K562 (cell line): ENCODE measurements at regions not wholly inside any gene's neighbourhood (a gene's known extent, or its start where the extent isn't known, plus 50 kb on each side); places are given as distances from the start of the nearest gene placed in this dataset.

Experiments used
- ATAC-seq: fragments of 200-7000 bp; cut with Tn5 transposase; 3 replicates; pipeline ENCODE4 v1.9.1; 2020; ENCODE audit warnings: moderate library complexity
- BruUV-seq: library from RNA; stranded (reverse); fragments of 400-500 nt; replicated peaks from 2 replicates; lab custom pipeline; 2021; lab: Mats Ljungman, UMichigan
- CTCF ChIA-PET: fragments of 300-600 bp; formaldehyde crosslinking; extraction: SDS; loops from one replicate; lab custom pipeline; 2021; ENCODE audit warnings: low intra/inter-chr PET ratio; lab: Yijun Ruan, JAX
- POLR2A ChIA-PET: fragments of 300-600, 350-650 bp; sonication (Branson Sonifier 250); formaldehyde crosslinking; extraction: SDS; loops from one replicate; lab custom pipeline; 2021; ENCODE audit warnings: antibody characterized with exemption, inconsistent platforms; lab: Yijun Ruan, JAX
- DNase-seq, 4 experiments: peaks; one replicate each; pipeline versions ENCODE4 v3.0.0 to v3.0.0-alpha.2; 2011 to 2018; ENCODE audit warnings: low spot score in 3 of 4, mixed read lengths in 3 of 4; ENCODE audit errors: extremely low read depth in 1 of 4
- FAIRE-seq: peaks from 2 replicates; lab custom pipeline; 2011; peaks lifted over from hg19 to GRCh38; lab: Jason Lieb, UNC
- H2AFZ ChIP-seq: 2 replicates; pipeline ENCODE4 v1.6.0; 2011; ENCODE audit warnings: low read depth, low read length, control low read depth, inconsistent platforms
- H3K27ac ChIP-seq: fragments of 200-600 bp; 3 replicates; pipeline ENCODE4 v1.8.0; 2011; ENCODE audit warnings: low read depth, mild to moderate bottlenecking, control low read depth, inconsistent platforms, low read length, moderate library complexity, mixed read lengths; ENCODE audit errors: extremely low read depth
- H3K27me3 ChIP-seq, 2 experiments: fragments of 300-600 bp in 1 of 2; 2 replicates in 1 of 2; 3 replicates in 1 of 2; pipeline versions ENCODE4 v1.6.0 to v1.8.0; 2011; ENCODE audit warnings: inconsistent platforms in 2 of 2, low read length in 2 of 2, mild to moderate bottlenecking in 1 of 2, mixed read lengths in 1 of 2, moderate library complexity in 1 of 2; ENCODE audit not compliant: control insufficient read depth in 2 of 2, insufficient read depth in 2 of 2
- H3K36me3 ChIP-seq: fragments of 300-600 bp; 3 replicates; pipeline ENCODE4 v1.8.0; 2011; ENCODE audit warnings: mild to moderate bottlenecking, low read length, inconsistent platforms; ENCODE audit not compliant: control insufficient read depth, insufficient read depth
- H3K4me1 ChIP-seq, 2 experiments: fragments of 200-600 bp in 1 of 2; replicated peaks in 1 of 2; 2 replicates in 1 of 2; 3 replicates in 1 of 2; pipeline versions ENCODE4 v1.5.1 to v1.8.0; 2011; ENCODE audit warnings: inconsistent platforms in 2 of 2, low read length in 2 of 2, mild to moderate bottlenecking in 1 of 2, mixed read lengths in 1 of 2, moderate library complexity in 1 of 2; ENCODE audit not compliant: control insufficient read depth in 2 of 2, insufficient read depth in 2 of 2
- H3K4me2 ChIP-seq: 2 replicates; pipeline ENCODE4 v1.6.1; 2011; ENCODE audit warnings: low read length, control low read depth, inconsistent platforms, mixed read lengths; ENCODE audit not compliant: insufficient read depth
- H3K4me3 ChIP-seq: fragments of 200-600 bp; sonication (generic), shearing (Covaris generic); 2 replicates; pipeline ENCODE4 v1.5.1; 2016; ENCODE audit warnings: control low read depth, inconsistent platforms
- H3K79me2 ChIP-seq: fragments of 200-600 bp; 3 replicates; pipeline ENCODE4 v1.8.0; 2011; ENCODE audit warnings: low read length, inconsistent platforms; ENCODE audit not compliant: control insufficient read depth, insufficient read depth
- H3K9ac ChIP-seq, 2 experiments: 2 replicates each; pipeline versions ENCODE4 v1.6.0 to v1.6.1; 2011; ENCODE audit warnings: low read depth in 2 of 2, low read length in 2 of 2, control low read depth in 1 of 2, inconsistent platforms in 1 of 2, mild to moderate bottlenecking in 1 of 2, mixed read lengths in 1 of 2; ENCODE audit not compliant: insufficient read depth in 1 of 2
- H3K9me1 ChIP-seq: one replicate; pipeline ENCODE4 v1.6.0; 2011; ENCODE audit warnings: inconsistent platforms, mild to moderate bottlenecking, low read length, moderate library complexity; ENCODE audit not compliant: control insufficient read depth, insufficient read depth
- H3K9me3 ChIP-seq: replicated peaks from 2 replicates; pipeline ENCODE4 v1.5.1; 2011; ENCODE audit warnings: low read depth, low read length, inconsistent platforms; ENCODE audit not compliant: control insufficient read depth, insufficient read depth
- H4K20me1 ChIP-seq: replicated peaks from 2 replicates; pipeline ENCODE4 v1.6.1; 2011; ENCODE audit warnings: low read length, inconsistent platforms, mixed read lengths; ENCODE audit not compliant: control insufficient read depth, insufficient read depth
- ARID2 ChIP-seq: fragments of 450-650 bp; IDR thresholded peaks from 2 replicates; pipeline ENCODE4 v1.6.1; 2017; ENCODE audit warnings: antibody characterized with exemption, mild to moderate bottlenecking
- BRD9 ChIP-seq: fragments of 450-650 bp; IDR thresholded peaks from 2 replicates; pipeline ENCODE4 v1.6.1; 2018; ENCODE audit warnings: low read depth; ENCODE audit not compliant: partially characterized antibody
- CREM ChIP-seq: IDR thresholded peaks from 2 replicates; pipeline ENCODE4 v1.6.1; 2014; ENCODE audit warnings: antibody characterized with exemption, low read depth
- ETS2 ChIP-seq: IDR thresholded peaks from 2 replicates; pipeline ENCODE4 v1.6.1; 2016; ENCODE audit warnings: borderline replicate concordance, missing genetic modification characterization, mild to moderate bottlenecking, moderate library complexity, missing compliant biosample characterization; ENCODE audit not compliant: poor library complexity, severe bottlenecking
- GTF2E2 ChIP-seq: fragments of 200-800 bp; sonication (Bioruptor generic); IDR thresholded peaks from 2 replicates; pipeline ENCODE4 v1.6.1; 2016; ENCODE audit warnings: missing genetic modification characterization, missing compliant biosample characterization
- HCFC1 ChIP-seq: IDR thresholded peaks from 2 replicates; pipeline ENCODE4 v1.6.1; 2012; ENCODE audit warnings: low read depth, low read length, improper control_type of control experiment
- HNRNPL ChIP-seq: fragments of 200-400 bp; formaldehyde crosslinking; IDR thresholded peaks from 2 replicates; pipeline ENCODE4 v1.6.1; 2017; ENCODE audit warnings: low read depth, mild to moderate bottlenecking, low read length
- KDM2B ChIP-seq: fragments of 250-450 bp; sonication (Bioruptor Pico); IDR thresholded peaks from 2 replicates; pipeline ENCODE4 v1.8.0; 2021; ENCODE audit warnings: mild to moderate bottlenecking, moderate library complexity
- POLR3G ChIP-seq: IDR thresholded peaks from 2 replicates; pipeline ENCODE4 v1.6.1; 2011; ENCODE audit not compliant: insufficient read length, insufficient replicate concordance; ENCODE audit errors: extremely low read depth
- SAFB ChIP-seq: fragments of 200-400 bp; formaldehyde crosslinking; IDR thresholded peaks from 2 replicates; pipeline ENCODE4 v1.6.1; 2017; ENCODE audit warnings: low read depth, low read length, borderline replicate concordance
- TEAD4 ChIP-seq, 2 experiments: sonication (generic) in 1 of 2; formaldehyde crosslinking in 1 of 2; IDR thresholded peaks; 2 replicates each; pipeline versions ENCODE4 v1.6.1 to v1.8.0; 2012 to 2022; ENCODE audit warnings: borderline replicate concordance in 1 of 2, inconsistent platforms in 1 of 2, low read length in 1 of 2, mild to moderate bottlenecking in 1 of 2, missing genetic modification reagents in 1 of 2
- ZBTB17 ChIP-seq: fragments of 450-650 bp; formaldehyde crosslinking; IDR thresholded peaks from 2 replicates; pipeline ENCODE4 v1.4.0; 2020; ENCODE audit warnings: mild to moderate bottlenecking
- ZC3H4 ChIP-seq: sonication (generic); formaldehyde crosslinking; IDR thresholded peaks from 2 replicates; pipeline ENCODE4 v1.9.0; 2021; ENCODE audit warnings: missing genetic modification reagents, borderline replicate concordance
- ZNF212 ChIP-seq: fragments of 450-650 bp; formaldehyde crosslinking; IDR thresholded peaks from 2 replicates; pipeline ENCODE4 v1.4.0; 2020; ENCODE audit warnings: mild to moderate bottlenecking
- ZNF561 ChIP-seq: fragments of 450-650 bp; formaldehyde crosslinking; conservative IDR thresholded peaks from 2 replicates; pipeline ENCODE4 v1.4.0; 2020; ENCODE audit warnings: mild to moderate bottlenecking, moderate library complexity
- ZNF79 ChIP-seq: fragments of 250-450 bp; sonication (Bioruptor Pico); IDR thresholded peaks from 2 replicates; pipeline ENCODE4 v1.4.0; 2020; ENCODE audit warnings: low read depth, mild to moderate bottlenecking, moderate library complexity
- WGBS: fragments of 100-300 bp; shearing (Covaris generic); methylation state at CpG from one replicate; pipeline ENCODE4 v1.1.6; 2016; ENCODE audit warnings: low coverage, mixed read lengths; ENCODE audit not compliant: insufficient coverage; ENCODE audit errors: missing lambda C conversion rate; 5-methylcytosine and 5-hydroxymethylcytosine counted together
- in situ Hi-C: fragments of 300-500 bp; cut with MboI; formaldehyde crosslinking; loops from 4 replicates; pipeline ENCODE4 v1.15.0; 2018; ENCODE audit warnings: inconsistent platforms, mixed read lengths
- intact Hi-C: fragments of 100-400 bp; cut with micrococcal nuclease; formaldehyde crosslinking; loops from 2 replicates; pipeline ENCODE4 v1.14.2; 2022
- TF ChIP-seq, protein P1 (sequence below): fragments of 450-650 bp; IDR thresholded peaks from 2 replicates; pipeline ENCODE4 v1.6.1; 2016; ENCODE audit warnings: low read depth

- ChIA-PET POLR2A (no interaction called here), CTCF (no interaction called here)
- no peak for FAIRE-seq
- H3K4me3 ChIP-seq = no peak overlapping the region
- no peak for DNase-seq
- H3K9me1 ChIP-seq = no peaks in the 10 kb centered on the region
- no peaks in the 10 kb centered on the region for H4K20me1 ChIP-seq
- no peaks in the 10 kb centered on the region for H3K79me2 ChIP-seq
- BruUV-seq = no TSS peak
- ATAC-seq = no peak
- no peaks in the 10 kb centered on the region for H3K27me3 ChIP-seq
- 0% methylated on average over 6 of the region's 6 CpGs for WGBS
- H3K4me2 ChIP-seq = no peak overlapping the region
- intact Hi-C loops (no loop called here), in situ Hi-C loops (no loop called here)
- H3K27ac ChIP-seq = no peak overlapping the region
- no peak overlapping the region for H2AFZ ChIP-seq
- H3K4me1 ChIP-seq = no peaks in the 10 kb centered on the region
- no peak overlapping the region for H3K9ac ChIP-seq
- H3K36me3 ChIP-seq = no peaks in the 10 kb centered on the region
- H3K9me3 ChIP-seq = no peaks in the 10 kb centered on the region
- TF ChIP-seq CREM = no peak
- TF ChIP-seq ZC3H4 (CRISPR knock-in tag) = no peak
- no peak for TF ChIP-seq HCFC1
- TF ChIP-seq SAFB = no peak
- TF ChIP-seq ZNF212 (CRISPR knock-in tag) = no peak
- TF ChIP-seq HNRNPL = no peak
- no peak for TF ChIP-seq POLR3G
- TF ChIP-seq ZNF561 (CRISPR knock-in tag) = no peak
- no peak for TF ChIP-seq ETS2 (tag)
- TF ChIP-seq, protein P1, sequence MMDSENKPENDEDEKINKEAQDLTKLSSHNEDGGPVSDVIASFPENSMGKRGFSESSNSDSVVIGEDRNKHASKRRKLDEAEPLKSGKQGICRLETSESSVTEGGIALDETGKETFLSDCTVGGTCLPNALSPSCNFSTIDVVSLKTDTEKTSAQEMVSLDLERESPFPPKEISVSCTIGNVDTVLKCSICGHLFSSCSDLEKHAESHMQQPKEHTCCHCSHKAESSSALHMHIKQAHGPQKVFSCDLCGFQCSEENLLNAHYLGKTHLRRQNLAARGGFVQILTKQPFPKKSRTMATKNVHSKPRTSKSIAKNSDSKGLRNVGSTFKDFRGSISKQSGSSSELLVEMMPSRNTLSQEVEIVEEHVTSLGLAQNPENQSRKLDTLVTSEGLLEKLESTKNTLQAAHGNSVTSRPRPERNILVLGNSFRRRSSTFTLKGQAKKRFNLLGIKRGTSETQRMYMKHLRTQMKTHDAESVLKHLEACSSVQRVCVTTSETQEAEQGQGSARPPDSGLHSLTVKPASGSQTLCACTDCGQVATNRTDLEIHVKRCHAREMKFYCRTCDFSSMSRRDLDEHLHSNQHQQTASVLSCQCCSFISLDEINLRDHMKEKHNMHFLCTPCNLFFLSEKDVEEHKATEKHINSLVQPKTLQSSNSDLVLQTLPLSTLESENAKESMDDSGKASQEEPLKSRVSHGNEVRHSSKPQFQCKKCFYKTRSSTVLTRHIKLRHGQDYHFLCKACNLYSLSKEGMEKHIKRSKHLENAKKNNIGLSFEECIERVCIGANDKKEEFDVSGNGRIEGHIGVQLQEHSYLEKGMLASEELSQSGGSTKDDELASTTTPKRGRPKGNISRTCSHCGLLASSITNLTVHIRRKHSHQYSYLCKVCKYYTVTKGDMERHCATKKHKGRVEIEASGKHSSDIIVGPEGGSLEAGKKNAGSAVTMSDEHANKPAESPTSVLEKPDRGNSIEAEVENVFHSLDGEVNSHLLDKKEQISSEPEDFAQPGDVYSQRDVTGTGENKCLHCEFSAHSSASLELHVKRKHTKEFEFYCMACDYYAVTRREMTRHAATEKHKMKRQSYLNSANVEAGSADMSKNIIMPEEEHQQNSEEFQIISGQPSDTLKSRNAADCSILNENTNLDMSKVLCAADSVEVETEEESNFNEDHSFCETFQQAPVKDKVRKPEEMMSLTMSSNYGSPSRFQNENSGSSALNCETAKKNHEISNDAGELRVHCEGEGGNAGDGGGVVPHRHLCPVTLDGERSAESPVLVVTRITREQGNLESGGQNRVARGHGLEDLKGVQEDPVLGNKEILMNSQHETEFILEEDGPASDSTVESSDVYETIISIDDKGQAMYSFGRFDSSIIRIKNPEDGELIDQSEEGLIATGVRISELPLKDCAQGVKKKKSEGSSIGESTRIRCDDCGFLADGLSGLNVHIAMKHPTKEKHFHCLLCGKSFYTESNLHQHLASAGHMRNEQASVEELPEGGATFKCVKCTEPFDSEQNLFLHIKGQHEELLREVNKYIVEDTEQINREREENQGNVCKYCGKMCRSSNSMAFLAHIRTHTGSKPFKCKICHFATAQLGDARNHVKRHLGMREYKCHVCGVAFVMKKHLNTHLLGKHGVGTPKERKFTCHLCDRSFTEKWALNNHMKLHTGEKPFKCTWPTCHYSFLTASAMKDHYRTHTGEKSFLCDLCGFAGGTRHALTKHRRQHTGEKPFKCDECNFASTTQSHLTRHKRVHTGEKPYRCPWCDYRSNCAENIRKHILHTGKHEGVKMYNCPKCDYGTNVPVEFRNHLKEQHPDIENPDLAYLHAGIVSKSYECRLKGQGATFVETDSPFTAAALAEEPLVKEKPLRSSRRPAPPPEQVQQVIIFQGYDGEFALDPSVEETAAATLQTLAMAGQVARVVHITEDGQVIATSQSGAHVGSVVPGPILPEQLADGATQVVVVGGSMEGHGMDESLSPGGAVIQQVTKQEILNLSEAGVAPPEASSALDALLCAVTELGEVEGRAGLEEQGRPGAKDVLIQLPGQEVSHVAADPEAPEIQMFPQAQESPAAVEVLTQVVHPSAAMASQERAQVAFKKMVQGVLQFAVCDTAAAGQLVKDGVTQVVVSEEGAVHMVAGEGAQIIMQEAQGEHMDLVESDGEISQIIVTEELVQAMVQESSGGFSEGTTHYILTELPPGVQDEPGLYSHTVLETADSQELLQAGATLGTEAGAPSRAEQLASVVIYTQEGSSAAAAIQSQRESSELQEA = no peak
- no peak for TF ChIP-seq ZNF79 (CRISPR knock-in tag)
- TF ChIP-seq KDM2B (CRISPR knock-in tag) = no peak
- TF ChIP-seq ARID2 = no peak
- no peak for TF ChIP-seq BRD9
- no peak for TF ChIP-seq TEAD4 (IDR thresholded peaks at IDR 0.05; ENCODE audit: low read length)
- no peak for TF ChIP-seq TEAD4 (CRISPR knock-in tag; IDR thresholded peaks at IDR 0.05; ENCODE audit: borderline replicate concordance)
- TF ChIP-seq ZBTB17 (CRISPR knock-in tag) = no peak
- no peak for TF ChIP-seq GTF2E2 (tag)
These were observed 347.9 kb downstream of the DCHS2 start for GRCh38 chr4:154143720-154144119.
